ENCODE measurements at regions not wholly inside any gene's neighbourhood (a gene's known extent, or its start where the extent isn't known, plus 50 kb on each side); places are given as distances from the start of the nearest gene placed in this dataset.

- H3K36me3 ChIP-seq (ENCODE audit: insufficient read depth, low read length), result no peaks in the 10 kb centered on the region
- no peak overlapping the region for H3K4me3 ChIP-seq (ENCODE audit: low read length)
- no peaks in the 10 kb centered on the region for H3K9me3 ChIP-seq (replicated peaks; ENCODE audit: low read length)
- H3K9ac ChIP-seq (ENCODE audit: low read depth, low read length), result no peak overlapping the region
- peaks cover 13% of the 10 kb centered on the region for H3K4me1 ChIP-seq (ENCODE audit: control insufficient read depth, insufficient read depth, low read length)
- peak overlapping the region; percentile 42 for H3K4me2 ChIP-seq (ENCODE audit: low read length)
- no peaks in the 10 kb centered on the region for H3K27me3 ChIP-seq (ENCODE audit: control insufficient read depth, insufficient read depth, low read length)
Measured at GRCh38 chr1:98399218-98399617, 262.3 kb upstream of the SNX7 start.

GRCh38 chr1:98398649-98399048 is 262.9 kb upstream of the SNX7 start:
- Histone ChIP-seq H3K4me1 (ENCODE audit: control insufficient read depth, insufficient read depth, low read length) (peaks cover 13% of the 10 kb centered on the region), H3K27me3 (ENCODE audit: control insufficient read depth, insufficient read depth, low read length) (no peaks in the 10 kb centered on the region), H3K9me3 (replicated peaks; ENCODE audit: low read length) (no peaks in the 10 kb centered on the region), H3K4me2 (ENCODE audit: low read length) (peak overlapping the region; percentile 42), H3K36me3 (ENCODE audit: insufficient read depth, low read length) (no peaks in the 10 kb centered on the region), H3K4me3 (ENCODE audit: low read length) (no peak overlapping the region), H3K9ac (ENCODE audit: low read depth, low read length) (no peak overlapping the region)

- Histone ChIP-seq H3K27me3 (ENCODE audit: control insufficient read depth, insufficient read depth, low read length) (no peaks in the 10 kb centered on the region), H3K9ac (ENCODE audit: low read depth, low read length) (no peak overlapping the region), H3K4me3 (ENCODE audit: low read length) (no peak overlapping the region), H3K36me3 (ENCODE audit: insufficient read depth, low read length) (no peaks in the 10 kb centered on the region), H3K4me2 (ENCODE audit: low read length) (no peak overlapping the region), H3K4me1 (ENCODE audit: control insufficient read depth, insufficient read depth, low read length) (peaks cover 13% of the 10 kb centered on the region), H3K9me3 (replicated peaks; ENCODE audit: low read length) (no peaks in the 10 kb centered on the region)
Measured at GRCh38 chr1:98398092-98398491, 263.4 kb upstream of the SNX7 start.

- Histone ChIP-seq H3K4me1 (ENCODE audit: control insufficient read depth, insufficient read depth, low read length) (peaks cover 20% of the 10 kb centered on the region), H3K27me3 (ENCODE audit: control insufficient read depth, insufficient read depth, low read length) (no peaks in the 10 kb centered on the region)
Measured at GRCh38 chr1:98393719-98394118, 267.8 kb upstream of the SNX7 start.

GRCh38 chr1:98391175-98391574 is 270.3 kb upstream of the SNX7 start:
- H3K9me3 ChIP-seq (replicated peaks; ENCODE audit: low read length), result no peaks in the 10 kb centered on the region
- peaks cover 38% of the 10 kb centered on the region for H3K4me1 ChIP-seq (ENCODE audit: control insufficient read depth, insufficient read depth, low read length)

More at GRCh38 chr1:98393719-98394118, 267.8 kb upstream of the SNX7 start:
- H3K9ac ChIP-seq (ENCODE audit: low read depth, low read length), result no peak overlapping the region
- H3K4me3 ChIP-seq (ENCODE audit: low read length), result no peak overlapping the region
- no peaks in the 10 kb centered on the region for H3K9me3 ChIP-seq (replicated peaks; ENCODE audit: low read length)
- H3K4me2 ChIP-seq (ENCODE audit: low read length), result no peak overlapping the region
- H3K36me3 ChIP-seq (ENCODE audit: insufficient read depth, low read length), result no peaks in the 10 kb centered on the region

GRCh38 chr1:98389809-98390208 is 271.7 kb upstream of the SNX7 start:
- H3K9me3 ChIP-seq (replicated peaks; ENCODE audit: low read length), result no peaks in the 10 kb centered on the region
- H3K4me2 ChIP-seq (ENCODE audit: low read length), result no peak overlapping the region
- H3K4me1 ChIP-seq (ENCODE audit: control insufficient read depth, insufficient read depth, low read length), result peaks cover 50% of the 10 kb centered on the region
- peak overlapping the region; percentile 77 for H3K9ac ChIP-seq (ENCODE audit: low read depth, low read length)
- no peaks in the 10 kb centered on the region for H3K27me3 ChIP-seq (ENCODE audit: control insufficient read depth, insufficient read depth, low read length)
- no peaks in the 10 kb centered on the region for H3K36me3 ChIP-seq (ENCODE audit: insufficient read depth, low read length)
- H3K4me3 ChIP-seq (ENCODE audit: low read length), result no peak overlapping the region

More at GRCh38 chr1:98391175-98391574, 270.3 kb upstream of the SNX7 start:
- Histone ChIP-seq H3K9ac (ENCODE audit: low read depth, low read length) (no peak overlapping the region), H3K27me3 (ENCODE audit: control insufficient read depth, insufficient read depth, low read length) (no peaks in the 10 kb centered on the region), H3K4me3 (ENCODE audit: low read length) (no peak overlapping the region), H3K4me2 (ENCODE audit: low read length) (no peak overlapping the region), H3K36me3 (ENCODE audit: insufficient read depth, low read length) (no peaks in the 10 kb centered on the region)

GRCh38 chr1:98388441-98388840 is 273.1 kb upstream of the SNX7 start:
- Histone ChIP-seq H3K9ac (ENCODE audit: low read depth, low read length) (peak overlapping the region; percentile 77), H3K4me1 (ENCODE audit: control insufficient read depth, insufficient read depth, low read length) (peaks cover 63% of the 10 kb centered on the region), H3K27me3 (ENCODE audit: control insufficient read depth, insufficient read depth, low read length) (no peaks in the 10 kb centered on the region), H3K4me3 (ENCODE audit: low read length) (peak overlapping the region; percentile 11), H3K9me3 (replicated peaks; ENCODE audit: low read length) (no peaks in the 10 kb centered on the region), H3K4me2 (ENCODE audit: low read length) (peak overlapping the region; percentile 75), H3K36me3 (ENCODE audit: insufficient read depth, low read length) (no peaks in the 10 kb centered on the region)

- H3K4me2 ChIP-seq (ENCODE audit: low read length), result peak overlapping the region; percentile 75
- H3K36me3 ChIP-seq (ENCODE audit: insufficient read depth, low read length), result no peaks in the 10 kb centered on the region
- no peaks in the 10 kb centered on the region for H3K27me3 ChIP-seq (ENCODE audit: control insufficient read depth, insufficient read depth, low read length)
- H3K9me3 ChIP-seq (replicated peaks; ENCODE audit: low read length), result no peaks in the 10 kb centered on the region
- H3K4me3 ChIP-seq (ENCODE audit: low read length), result no peak overlapping the region
- H3K4me1 ChIP-seq (ENCODE audit: control insufficient read depth, insufficient read depth, low read length), result peaks cover 71% of the 10 kb centered on the region
- H3K9ac ChIP-seq (ENCODE audit: low read depth, low read length), result peak overlapping the region; percentile 77
Measured at GRCh38 chr1:98387701-98388100, 273.8 kb upstream of the SNX7 start.

GRCh38 chr1:98386675-98387440 is 274.7 kb upstream of the SNX7 start:
- no peaks in the 10 kb centered on the region for H3K36me3 ChIP-seq (ENCODE audit: insufficient read depth, low read length)
- no peak overlapping the region for H3K4me2 ChIP-seq (ENCODE audit: low read length)
- no peak overlapping the region for H3K4me3 ChIP-seq (ENCODE audit: low read length)
- no peak overlapping the region for H3K9ac ChIP-seq (ENCODE audit: low read depth, low read length)
- no peaks in the 10 kb centered on the region for H3K27me3 ChIP-seq (ENCODE audit: control insufficient read depth, insufficient read depth, low read length)
- H3K9me3 ChIP-seq (replicated peaks; ENCODE audit: low read length), result no peaks in the 10 kb centered on the region
- H3K4me1 ChIP-seq (ENCODE audit: control insufficient read depth, insufficient read depth, low read length), result peaks cover 73% of the 10 kb centered on the region

GRCh38 chr1:98385652-98386051 is 275.9 kb upstream of the SNX7 start:
- no peaks in the 10 kb centered on the region for H3K27me3 ChIP-seq (ENCODE audit: control insufficient read depth, insufficient read depth, low read length)
- H3K36me3 ChIP-seq (ENCODE audit: insufficient read depth, low read length), result no peaks in the 10 kb centered on the region
- no peak overlapping the region for H3K4me2 ChIP-seq (ENCODE audit: low read length)
- no peaks in the 10 kb centered on the region for H3K9me3 ChIP-seq (replicated peaks; ENCODE audit: low read length)
- H3K4me1 ChIP-seq (ENCODE audit: control insufficient read depth, insufficient read depth, low read length), result peaks cover 73% of the 10 kb centered on the region
- no peak overlapping the region for H3K4me3 ChIP-seq (ENCODE audit: low read length)
- H3K9ac ChIP-seq (ENCODE audit: low read depth, low read length), result no peak overlapping the region

GRCh38 chr1:98384461-98385141 is 276.9 kb upstream of the SNX7 start:
- no peaks in the 10 kb centered on the region for H3K36me3 ChIP-seq (ENCODE audit: insufficient read depth, low read length)
- no peaks in the 10 kb centered on the region for H3K9me3 ChIP-seq (replicated peaks; ENCODE audit: low read length)
- H3K4me1 ChIP-seq (ENCODE audit: control insufficient read depth, insufficient read depth, low read length), result peaks cover 65% of the 10 kb centered on the region
- no peak overlapping the region for H3K4me3 ChIP-seq (ENCODE audit: low read length)
- H3K27me3 ChIP-seq (ENCODE audit: control insufficient read depth, insufficient read depth, low read length), result no peaks in the 10 kb centered on the region
- H3K9ac ChIP-seq (ENCODE audit: low read depth, low read length), result no peak overlapping the region
- H3K4me2 ChIP-seq (ENCODE audit: low read length), result peak overlapping the region; percentile 10
